GM10266 (cell line): ENCODE measurements at regions not wholly inside any gene's neighbourhood (a gene's known extent, or its start where the extent isn't known, plus 50 kb on each side); places are given as distances from the start of the nearest gene placed in this dataset.

ENCODE experiments used
- DNase-seq: peaks from one replicate; pipeline ENCODE4 v3.0.0; 2012; ENCODE audit errors: extremely low spot score
- CTCF ChIP-seq: IDR thresholded peaks from 2 replicates; pipeline ENCODE4 v1.5.1; 2012; ENCODE audit warnings: mild to moderate bottlenecking, low read depth; ENCODE audit not compliant: control insufficient read depth, insufficient read depth; ENCODE audit errors: missing control alignments

DNA sequence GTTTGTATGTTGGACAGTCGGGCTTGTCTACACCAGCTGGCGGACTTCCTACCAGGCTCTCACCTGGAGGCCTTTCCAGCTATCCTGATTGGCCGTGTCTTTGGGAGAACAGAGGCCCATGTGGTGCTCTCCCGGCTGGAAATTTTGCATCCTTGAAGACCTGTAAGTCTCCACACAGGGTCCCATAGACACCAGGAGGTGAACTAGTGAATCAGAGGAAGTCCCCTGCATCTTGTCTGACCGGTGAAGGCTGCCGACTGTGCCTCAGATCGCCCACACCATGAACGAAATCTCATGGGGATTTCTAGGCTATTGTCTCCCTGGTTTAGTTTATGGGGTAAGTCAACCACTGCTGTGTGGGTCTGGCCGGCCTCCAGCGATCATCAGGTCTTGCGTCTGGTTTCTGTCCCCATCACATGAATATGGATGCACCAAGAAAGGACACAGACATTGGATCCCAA is 108.4 kb upstream of the LYZL2 start:
- peak; percentile 68 for DNase-seq
- TF ChIP-seq CTCF: no peak

GRCh38 chr10:30736685-30737232 is 107.2 kb upstream of the LYZL2 start:
- peak; percentile 64 for DNase-seq
- no peak for TF ChIP-seq CTCF

DNA sequence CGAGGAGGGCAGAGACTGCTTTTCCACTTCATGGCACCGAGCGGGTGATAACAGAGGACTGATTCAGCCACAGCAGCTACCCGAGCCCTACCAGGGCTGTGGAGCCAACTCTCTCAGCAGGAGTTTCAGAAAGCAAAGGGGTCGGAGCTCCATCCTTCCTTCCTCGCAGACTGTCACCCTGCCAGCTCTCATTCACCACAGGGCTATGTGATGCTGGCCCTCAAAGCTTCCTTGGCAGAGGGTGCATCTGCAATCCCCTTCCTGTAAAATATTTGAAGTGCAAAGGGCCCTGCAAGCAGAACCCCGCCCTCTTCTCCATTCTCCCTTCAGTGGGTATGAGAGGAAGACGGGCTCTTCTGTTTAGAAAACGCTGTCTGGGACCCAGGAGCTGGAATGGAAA is 105.3 kb upstream of the LYZL2 start:
- TF ChIP-seq CTCF: no peak
- no peak for DNase-seq

GRCh38 chr10:30732671-30733070 is 103.1 kb upstream of the LYZL2 start:
- DNase-seq: no peak
- no peak for TF ChIP-seq CTCF

DNA sequence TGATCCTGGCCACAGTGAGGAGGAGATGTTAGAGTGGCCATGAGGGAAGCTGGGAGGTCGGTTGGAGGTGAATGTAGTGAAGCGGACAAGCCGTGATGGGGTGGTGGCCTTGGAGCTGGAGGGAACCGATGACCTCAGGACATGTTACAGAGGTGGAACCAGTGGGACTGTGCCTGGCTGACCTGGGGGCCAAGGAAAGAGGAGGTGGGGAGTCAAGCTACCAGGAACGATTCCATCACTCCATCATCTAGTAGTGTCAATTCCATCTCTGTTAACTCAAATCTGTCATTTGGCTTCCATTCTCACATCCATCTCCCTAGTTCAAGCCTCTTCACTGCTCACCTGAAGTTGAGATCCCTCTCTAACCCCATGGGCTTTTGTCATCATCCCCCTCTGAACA is 102.4 kb upstream of the LYZL2 start:
- TF ChIP-seq CTCF: no peak
- DNase-seq: no peak

GRCh38 chr10:30730306-30730705 is 100.8 kb upstream of the LYZL2 start:
- no peak for TF ChIP-seq CTCF
- no peak for DNase-seq

DNA sequence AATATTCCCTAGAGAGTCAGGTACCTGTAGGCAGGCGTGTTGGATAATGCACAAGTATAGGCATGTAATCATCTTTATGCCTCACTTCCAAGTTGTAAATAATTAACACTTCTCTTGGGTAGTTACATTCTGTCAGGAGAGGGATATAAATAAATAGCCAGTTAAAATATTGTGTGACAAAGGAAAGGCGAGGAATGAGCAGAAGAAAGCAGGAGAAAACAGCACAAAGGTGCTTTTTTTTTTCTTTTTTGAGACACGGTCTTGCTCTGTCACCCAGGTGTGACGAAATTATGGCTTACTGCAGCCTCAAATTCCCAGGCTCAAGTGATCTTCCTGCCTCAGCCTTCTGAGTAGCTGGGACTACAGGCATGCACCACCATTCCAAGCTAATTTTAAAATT is 99.2 kb upstream of the LYZL2 start:
- DNase-seq: no peak
- TF ChIP-seq CTCF: no peak
